ENCODE measurements at regions not wholly inside any gene's neighbourhood (a gene's known extent, or its start where the extent isn't known, plus 50 kb on each side); places are given as distances from the start of the nearest gene placed in this dataset.

DNA sequence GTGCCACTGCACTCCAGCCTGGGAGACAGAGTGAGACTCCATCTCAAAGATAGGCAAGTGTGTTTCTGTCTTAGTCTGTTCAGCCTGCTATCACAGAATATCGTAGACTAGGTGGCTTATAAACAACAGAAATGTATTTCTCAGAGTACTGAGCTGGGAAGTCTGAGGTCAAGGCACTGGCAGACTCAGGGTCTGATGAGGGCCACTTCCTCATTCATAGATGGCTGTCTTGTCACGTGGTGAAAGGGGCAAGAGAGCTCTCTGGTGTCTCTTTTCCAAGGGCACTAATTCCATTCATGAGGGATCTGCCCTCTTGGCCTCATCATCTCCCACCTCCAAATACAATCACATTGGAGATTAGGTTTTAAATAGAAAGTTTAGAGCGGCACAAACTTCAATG lies 95.6 kb upstream of the PHACTR3 start:
- DNase-seq: no peak

DNA sequence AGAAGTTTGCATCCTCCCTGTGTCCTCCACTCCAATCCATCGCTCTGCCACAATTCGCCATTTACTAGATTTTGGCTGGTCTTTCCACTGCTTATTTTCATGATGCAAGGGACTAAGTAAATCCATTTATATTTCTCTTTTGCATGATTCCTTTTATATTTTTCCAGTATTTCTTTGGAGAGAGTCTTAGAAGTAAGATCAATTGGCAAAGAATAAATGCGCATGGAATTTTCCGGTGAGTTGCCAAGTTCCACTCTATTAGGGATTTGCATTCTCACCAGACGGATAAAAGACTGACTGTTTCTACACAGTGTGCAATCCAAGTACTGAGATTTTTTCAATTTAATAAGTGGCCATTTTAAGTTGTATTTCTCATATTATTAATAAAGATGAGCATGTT lies 91.7 kb upstream of the PHACTR3 start:
- DNase-seq: no peak

DNA sequence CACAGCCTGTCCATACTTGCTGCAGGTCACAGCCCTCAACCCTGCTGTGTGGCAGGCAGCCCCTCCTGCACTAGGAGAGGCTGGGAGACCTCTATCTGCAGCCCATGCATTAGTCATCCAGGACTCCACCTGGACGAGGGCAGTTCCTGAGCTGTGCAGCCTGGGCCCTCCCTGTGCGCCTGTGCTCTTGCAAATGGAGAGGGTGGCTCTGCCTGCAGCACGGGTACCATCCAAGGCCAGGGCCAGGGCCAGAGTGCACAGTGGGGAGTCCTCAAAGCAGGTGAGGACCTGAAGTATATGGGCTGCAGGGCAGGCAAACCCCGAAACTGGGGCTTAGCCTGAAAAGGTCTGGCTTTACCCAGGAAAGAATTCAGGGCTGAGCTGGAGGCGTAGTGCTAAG lies 89.8 kb upstream of the PHACTR3 start:
- no peak for DNase-seq

DNA sequence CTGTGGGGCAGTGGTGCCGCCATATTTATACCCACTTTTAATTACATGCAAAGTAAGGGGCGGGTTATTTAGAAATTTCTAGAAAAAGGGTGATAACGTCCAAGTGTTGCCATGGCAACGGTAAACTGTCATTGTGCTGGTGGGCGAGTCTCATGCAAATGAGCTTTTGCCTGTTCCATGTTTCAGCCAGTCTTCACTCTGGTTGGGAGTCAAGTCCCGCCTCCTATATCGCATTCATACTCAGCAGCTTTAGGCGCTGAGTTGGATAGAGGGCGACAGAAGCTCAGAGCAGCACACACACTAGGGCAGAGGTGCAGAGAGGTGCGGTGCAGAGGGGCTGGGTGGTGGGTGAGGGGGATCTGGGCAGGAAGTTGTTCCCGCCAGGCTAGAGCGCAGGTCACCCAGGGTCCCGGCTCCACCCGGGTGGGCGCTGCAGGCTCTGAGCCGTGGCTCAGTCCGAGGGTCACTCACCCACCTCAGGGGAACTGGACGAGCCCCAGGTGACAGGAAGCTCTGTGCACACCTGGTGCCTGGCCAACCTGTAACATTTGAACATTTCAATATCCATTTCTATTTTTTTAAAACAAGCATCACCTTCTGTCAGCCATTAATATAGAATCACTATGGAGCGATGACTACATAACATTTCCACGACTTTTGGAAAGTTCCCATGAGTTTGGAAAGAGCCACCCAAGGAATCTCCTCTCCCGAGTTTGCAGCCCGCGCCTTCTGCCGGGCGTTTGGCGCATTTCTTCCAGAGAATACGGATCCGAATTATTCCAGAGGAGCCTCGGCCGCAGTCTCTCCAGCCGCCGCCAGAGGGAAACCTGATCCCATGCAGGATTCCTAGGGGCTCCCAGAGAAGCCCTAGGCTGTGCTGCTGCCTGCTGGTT lies 89.1 kb upstream of the PHACTR3 start:
- DNase-seq: peak; percentile 10 to 45

DNA sequence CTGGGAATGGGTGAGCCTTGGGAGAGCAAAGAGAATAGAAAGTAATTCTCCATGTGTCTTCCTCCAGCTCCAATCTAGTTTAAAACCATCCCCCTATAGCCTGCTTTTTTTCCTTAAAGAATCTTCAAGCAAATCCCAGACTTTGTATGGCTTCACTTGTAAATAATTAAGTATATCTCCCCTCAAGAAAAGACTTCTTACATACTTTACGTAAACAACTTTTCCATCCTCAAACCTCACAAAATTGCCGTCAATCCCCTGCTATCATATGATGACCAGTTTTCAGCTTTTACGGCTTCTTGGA lies 88.5 kb upstream of the PHACTR3 start:
- no peak for DNase-seq

DNA sequence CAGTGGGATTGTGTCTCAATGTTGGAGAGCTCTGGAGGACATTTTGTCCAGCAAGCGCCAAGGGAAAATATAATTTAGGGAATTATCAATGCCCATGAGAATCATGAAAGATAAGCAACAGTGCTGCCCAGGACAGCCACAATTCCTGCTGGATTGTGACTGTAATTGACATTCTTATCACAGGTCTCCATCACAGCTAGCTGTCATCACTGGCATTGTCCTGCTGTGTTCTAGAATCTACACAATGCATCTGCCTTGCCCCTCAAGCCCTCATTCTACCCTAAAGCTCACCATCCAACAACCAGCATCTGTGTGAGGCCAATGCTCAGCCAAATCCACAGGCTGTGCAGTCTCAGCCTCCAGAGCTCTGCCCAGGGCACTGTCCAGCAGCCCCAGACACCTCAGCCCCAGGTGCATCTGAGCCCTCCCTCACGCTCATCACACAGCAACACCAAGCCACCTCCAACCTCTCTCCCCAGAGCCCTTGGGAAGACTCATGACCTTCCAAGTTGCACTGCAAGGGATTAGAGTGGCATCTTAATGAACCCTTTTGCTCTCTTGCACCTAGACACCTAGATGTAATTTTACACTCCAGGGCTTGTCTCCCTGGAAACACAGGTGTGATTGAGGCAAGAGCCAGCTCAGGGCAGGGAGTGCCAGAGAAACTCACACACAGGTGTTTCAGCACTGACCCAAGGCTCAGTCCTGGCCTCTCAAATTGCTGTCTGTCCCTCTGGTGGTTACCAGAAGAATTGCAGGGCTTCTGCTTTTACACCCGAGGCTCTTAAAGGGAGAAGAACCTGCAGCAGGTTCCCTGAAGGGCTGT lies 85.2 kb upstream of the PHACTR3 start:
- DNase-seq: peak; percentile 31 to 68

DNA sequence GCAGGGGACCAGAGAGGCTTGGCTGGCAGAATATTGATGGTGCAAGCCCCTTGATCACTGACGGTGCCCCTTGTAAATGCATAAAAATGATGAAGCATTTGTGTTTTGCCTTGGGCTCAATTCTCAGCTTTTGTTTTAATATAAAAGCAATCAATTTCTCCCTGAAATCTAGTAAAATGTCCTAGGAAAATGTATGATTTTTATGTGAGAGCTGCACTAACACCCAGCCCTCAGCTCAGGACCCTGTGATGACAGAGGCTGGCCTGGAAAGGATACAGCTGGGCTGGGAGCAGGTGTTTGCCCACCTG lies 84.7 kb upstream of the PHACTR3 start:
- DNase-seq: no peak

DNA sequence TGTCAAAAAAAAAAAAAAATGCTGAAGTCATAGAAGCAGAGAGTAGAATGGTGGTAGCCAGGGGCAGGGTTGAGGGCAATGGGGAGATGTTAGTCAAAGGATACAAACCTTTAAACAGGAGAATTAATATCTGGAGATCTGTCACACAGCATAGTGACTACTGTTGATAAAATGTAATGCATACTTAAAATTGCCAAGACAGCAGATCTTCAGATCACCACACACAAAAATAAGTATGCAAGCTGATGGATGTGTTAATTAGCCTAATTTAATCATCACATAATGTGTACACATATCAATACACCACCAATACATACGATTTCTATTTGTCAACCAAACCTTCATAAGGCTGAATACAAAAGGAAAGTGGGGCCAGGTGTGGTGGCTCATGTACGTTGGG lies 83.5 kb upstream of the PHACTR3 start:
- DNase-seq: no peak

DNA sequence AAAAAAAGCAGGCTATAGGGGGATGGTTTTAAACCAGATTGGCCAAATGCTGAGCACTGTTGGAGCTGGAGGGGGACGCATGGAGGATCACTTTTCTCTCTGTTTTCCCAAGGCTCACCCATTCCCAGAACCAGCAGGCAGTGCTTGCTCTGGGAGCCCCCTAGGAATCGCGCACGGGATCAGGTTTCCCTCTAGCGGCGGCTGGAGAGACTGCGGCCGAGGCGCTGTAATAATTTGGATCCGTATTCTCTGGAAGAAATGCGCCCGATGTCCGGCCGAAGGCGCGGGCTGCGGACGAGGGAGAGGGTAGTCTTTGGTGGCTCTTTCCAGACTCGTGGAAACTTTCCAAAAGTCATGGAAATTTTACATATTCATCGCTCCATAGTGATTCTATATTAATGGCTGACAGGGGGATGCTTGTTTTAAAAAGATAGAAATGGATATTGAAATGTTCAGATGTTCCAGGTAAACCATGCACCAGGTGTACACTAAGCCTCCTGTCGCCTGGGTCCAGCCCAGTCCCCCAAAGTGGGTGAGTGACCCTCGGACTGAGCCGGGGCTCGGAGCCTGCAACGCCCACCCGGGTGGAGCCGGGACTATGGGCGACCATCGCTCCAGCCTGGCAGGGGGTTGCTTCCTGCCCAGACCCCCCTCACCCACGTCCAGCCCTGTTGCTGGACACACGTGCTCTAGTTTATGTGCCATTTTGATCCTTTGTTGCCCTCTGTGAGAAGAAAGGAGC lies 78.7 kb upstream of the PHACTR3 start:
- peak in 1 of 2 donors; percentile 73 for DNase-seq

DNA sequence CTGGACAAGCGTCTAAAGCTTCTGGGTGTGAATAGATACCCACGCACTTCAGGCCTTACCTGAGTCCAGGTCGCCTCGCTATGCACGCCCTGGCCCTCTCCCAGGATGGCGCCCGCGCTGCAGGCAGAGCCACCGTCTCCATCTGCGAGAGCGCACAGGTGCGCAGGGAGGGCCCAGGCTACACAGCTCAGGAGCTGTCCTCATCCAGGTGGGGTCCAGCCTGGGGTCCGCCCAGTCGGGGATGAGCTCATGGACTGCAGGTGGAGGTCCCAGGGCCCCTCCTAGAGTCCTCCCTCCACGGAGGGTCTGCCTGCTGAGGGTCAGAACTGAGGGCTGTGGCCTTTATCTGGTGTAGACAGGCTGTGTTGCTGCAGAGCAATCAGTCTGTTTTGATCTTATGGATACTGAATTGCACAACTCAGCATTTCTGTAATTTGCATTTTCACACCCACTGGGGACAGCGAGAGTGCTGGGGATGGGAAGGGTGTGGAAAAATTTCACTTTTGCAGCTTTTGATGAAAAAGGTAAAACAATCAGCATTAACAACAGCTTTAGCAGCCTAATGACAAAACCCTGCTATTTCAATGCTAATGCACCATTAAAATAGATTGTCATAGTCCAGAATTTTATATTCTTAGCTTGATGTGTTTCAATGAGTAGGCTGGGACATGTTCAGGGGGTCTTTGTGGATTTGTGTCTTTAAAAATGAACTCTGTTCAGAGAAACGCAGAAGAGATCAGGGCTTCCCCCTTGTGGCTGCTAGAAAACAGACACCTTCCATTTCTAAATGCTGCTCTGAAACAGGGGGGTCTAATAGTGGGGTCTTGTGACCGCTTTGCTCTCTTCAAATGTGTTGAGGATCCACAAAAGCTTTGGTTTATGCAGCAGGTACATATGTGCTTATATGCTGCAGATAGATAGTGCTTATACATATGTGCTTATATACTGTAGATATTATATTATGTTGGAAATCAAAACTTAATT lies 77.8 kb upstream of the PHACTR3 start:
- DNase-seq: no peak

DNA sequence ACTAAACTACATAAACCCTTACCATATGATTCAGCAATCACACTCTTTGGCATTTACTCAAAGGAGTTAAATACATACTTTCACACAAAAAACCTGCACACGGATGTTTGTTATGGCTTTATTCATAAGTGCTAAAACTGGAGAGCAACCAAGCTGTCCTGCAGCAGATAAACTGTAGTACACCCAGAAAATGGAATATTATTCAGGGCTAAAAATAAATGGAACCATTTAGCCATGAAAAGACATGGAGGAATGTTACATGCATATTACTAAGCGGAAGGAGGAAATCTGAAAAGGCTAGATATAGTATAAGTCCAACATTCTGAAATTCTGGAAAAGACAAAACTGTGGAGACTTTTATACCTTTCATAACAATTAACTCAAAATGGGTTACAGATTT lies 73.6 kb upstream of the PHACTR3 start:
- DNase-seq: no peak

DNA sequence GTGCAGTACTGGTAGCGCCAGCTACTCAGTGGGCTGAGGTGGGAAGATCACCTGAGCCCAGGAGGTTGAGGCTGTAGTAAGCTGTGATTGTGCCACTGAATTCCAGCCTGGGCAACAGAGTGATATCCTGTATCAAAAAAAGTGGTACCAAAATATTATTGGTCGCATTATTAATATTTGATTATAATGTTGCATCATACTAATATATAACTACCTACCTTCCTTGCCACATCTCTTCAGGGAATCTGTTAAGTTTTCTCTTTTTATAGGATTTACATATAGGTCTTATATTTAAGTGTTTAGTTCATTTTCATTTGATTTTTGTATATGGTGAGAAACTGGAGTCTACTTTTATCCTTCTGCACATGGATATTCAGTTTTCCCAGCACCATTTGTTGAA lies 66.3 kb upstream of the PHACTR3 start:
- DNase-seq: no peak

DNA sequence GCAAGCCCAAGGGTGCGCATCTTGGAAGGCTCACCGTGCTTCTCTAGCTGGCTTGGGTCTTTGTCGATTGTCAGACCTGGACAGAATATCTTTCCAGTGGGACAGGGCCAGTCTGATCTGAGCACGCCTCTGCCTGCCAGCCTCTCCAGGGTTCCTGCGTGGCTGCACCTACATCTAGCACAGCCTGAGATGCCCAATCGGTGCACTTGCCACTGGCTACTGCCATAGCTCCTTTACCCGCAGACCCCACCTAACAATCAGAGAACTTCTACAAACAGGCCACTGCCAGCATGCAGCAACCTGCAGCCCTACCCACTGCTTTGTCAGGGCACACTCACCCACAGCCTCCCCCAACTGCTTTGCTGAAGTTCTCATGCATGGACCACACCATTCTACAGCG lies 56.7 kb upstream of the PHACTR3 start:
- no peak for DNase-seq
